Tibial nerve (tissue), 4 donors: ENCODE measurements at regions not wholly inside any gene's neighbourhood (a gene's known extent, or its start where the extent isn't known, plus 50 kb on each side); places are given as distances from the start of the nearest gene placed in this dataset.

Experiments
- DNase-seq, 2 donors: peaks; one replicate each; pipeline ENCODE4 v3.0.0-alpha.2; 2019; ENCODE audit warnings: low spot score in 2 of 2
- H3K27ac ChIP-seq, 4 donors: fragments of 200-600 bp; sonication (generic) in 3 of 4; one replicate each; pipeline ENCODE4 v1.5.1; 2017 to 2019; ENCODE audit warnings: mild to moderate bottlenecking in 1 of 4
- H3K27me3 ChIP-seq, 2 donors: fragments of 200-600 bp; sonication (generic) in 1 of 2; one replicate each; pipeline versions ENCODE4 v1.5.1 to v1.6.0; 2017 to 2019
- H3K36me3 ChIP-seq, 3 donors: fragments of 200-600 bp; sonication (generic); one replicate each; pipeline ENCODE4 v1.5.1; 2018 to 2019
- H3K4me1 ChIP-seq, 4 donors: fragments of 200-600 bp; sonication (generic) in 3 of 4; one replicate each; pipeline ENCODE4 v1.5.1; 2017 to 2019
- H3K4me3 ChIP-seq, 4 donors: fragments of 200-600 bp; sonication (generic) in 3 of 4; one replicate each; pipeline ENCODE4 v1.5.1; 2017 to 2019; ENCODE audit warnings: mild to moderate bottlenecking in 1 of 4, moderate library complexity in 1 of 4
- H3K9me3 ChIP-seq, 4 donors: fragments of 200-600 bp; sonication (generic) in 3 of 4; one replicate each; pipeline ENCODE4 v1.5.1; 2017 to 2019
- EP300 ChIP-seq, 2 donors: sonication (generic); formaldehyde crosslinking; IDR thresholded peaks; one replicate each; pipeline ENCODE4 v1.6.1; 2017; ENCODE audit warnings: antibody characterized with exemption in 2 of 2, mild to moderate bottlenecking in 1 of 2
- POLR2A ChIP-seq, 2 donors: fragments of 450-650 bp; IDR thresholded peaks; one replicate each; pipeline ENCODE4 v1.6.1; 2017; ENCODE audit warnings: antibody characterized with exemption in 2 of 2, mild to moderate bottlenecking in 2 of 2, moderate library complexity in 2 of 2
- WGBS, 2 donors: methylation state at CpG; one replicate each; pipeline ENCODE4 v1.1.5; 2018; 5-methylcytosine and 5-hydroxymethylcytosine counted together
- TF ChIP-seq, protein P1 (sequence below), 5 experiments: fragments of 200-600 bp in 3 of 5; fragments of 450-650 bp in 2 of 5; sonication (generic) in 3 of 5; IDR thresholded peaks; one replicate each; pipeline ENCODE4 v1.5.1; 2016 to 2019; ENCODE audit warnings: antibody characterized with exemption in 5 of 5, mild to moderate bottlenecking in 3 of 5, moderate library complexity in 2 of 5

DNA sequence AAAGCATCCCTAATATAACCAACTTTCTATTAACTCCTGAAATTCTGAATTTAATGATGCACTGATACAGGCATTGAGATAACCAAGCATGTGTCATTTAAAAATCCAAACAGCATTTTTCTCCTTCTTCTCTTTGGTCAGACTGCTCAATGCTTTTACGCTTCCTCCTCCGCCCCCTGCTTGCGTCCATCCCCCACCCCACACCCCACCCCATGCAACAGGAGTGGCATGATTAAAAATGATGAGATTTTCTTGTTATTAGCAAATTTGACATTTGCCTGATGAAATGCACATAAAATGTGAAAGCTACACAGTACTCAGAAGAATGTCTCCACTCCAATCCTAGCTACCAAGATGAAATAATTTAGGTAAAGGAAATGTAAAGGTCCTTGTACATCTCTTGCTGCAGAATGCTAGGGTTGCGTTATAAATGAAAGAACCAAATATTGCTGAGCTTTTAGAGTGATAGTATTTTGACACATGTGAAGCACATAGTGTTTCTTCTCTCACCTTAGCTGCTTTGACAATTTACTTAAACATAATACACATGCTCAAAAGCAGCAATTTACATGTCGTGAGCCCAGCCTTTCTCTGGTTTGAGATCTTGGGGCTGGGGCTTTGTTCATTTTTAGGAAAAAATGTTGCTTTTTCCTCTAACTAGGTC lies 263.8 kb downstream of the MEIS1 start:
- Histone ChIP-seq H3K4me1 (peaks cover 0 to 6% (median 0%) of the 10 kb centered on the region in 4 donors), H3K27me3 (no peaks in the 10 kb centered on the region), H3K36me3 (no peaks in the 10 kb centered on the region), H3K9me3 (no peaks in the 10 kb centered on the region), H3K4me3 (no peak overlapping the region), H3K27ac (no peak overlapping the region)
- TF ChIP-seq, protein P1, sequence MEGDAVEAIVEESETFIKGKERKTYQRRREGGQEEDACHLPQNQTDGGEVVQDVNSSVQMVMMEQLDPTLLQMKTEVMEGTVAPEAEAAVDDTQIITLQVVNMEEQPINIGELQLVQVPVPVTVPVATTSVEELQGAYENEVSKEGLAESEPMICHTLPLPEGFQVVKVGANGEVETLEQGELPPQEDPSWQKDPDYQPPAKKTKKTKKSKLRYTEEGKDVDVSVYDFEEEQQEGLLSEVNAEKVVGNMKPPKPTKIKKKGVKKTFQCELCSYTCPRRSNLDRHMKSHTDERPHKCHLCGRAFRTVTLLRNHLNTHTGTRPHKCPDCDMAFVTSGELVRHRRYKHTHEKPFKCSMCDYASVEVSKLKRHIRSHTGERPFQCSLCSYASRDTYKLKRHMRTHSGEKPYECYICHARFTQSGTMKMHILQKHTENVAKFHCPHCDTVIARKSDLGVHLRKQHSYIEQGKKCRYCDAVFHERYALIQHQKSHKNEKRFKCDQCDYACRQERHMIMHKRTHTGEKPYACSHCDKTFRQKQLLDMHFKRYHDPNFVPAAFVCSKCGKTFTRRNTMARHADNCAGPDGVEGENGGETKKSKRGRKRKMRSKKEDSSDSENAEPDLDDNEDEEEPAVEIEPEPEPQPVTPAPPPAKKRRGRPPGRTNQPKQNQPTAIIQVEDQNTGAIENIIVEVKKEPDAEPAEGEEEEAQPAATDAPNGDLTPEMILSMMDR (IDR thresholded peaks at IDR 0.05): no peak
- TF ChIP-seq EP300 (IDR thresholded peaks at IDR 0.05) (no peak), POLR2A (IDR thresholded peaks at IDR 0.05) (no peak)
- no peak for DNase-seq
- 77 to 85% methylated on average over 5 of the region's 5 CpGs for WGBS, 2 donors

DNA sequence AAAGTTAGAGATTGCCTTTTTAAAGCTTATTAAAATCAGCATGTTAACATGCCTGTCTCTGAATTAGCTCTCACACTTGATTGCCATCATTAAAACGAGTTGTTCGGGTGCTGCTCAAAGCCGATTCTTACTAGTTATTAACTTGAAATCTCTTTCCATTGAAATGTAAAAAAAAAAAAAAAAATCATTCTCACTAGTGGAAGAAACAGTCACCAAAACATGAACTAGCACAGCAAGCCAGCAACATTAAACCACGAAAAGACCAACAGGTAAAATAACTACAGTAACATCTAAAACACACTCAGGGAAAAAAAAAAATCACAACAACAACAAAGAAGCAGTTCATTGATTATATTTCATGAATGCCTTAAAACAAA lies 264.5 kb downstream of the MEIS1 start:
- no peaks in the 10 kb centered on the region for H3K27me3 ChIP-seq
- H3K4me3 ChIP-seq: no peak overlapping the region
- H3K4me1 ChIP-seq: peaks cover 0 to 6% (median 0%) of the 10 kb centered on the region in 4 donors
- 84 to 94% methylated on average over 4 of the region's 4 CpGs for WGBS, 2 donors
- H3K9me3 ChIP-seq: no peaks in the 10 kb centered on the region
- H3K36me3 ChIP-seq: no peaks in the 10 kb centered on the region
- H3K27ac ChIP-seq: no peak overlapping the region
- DNase-seq: no peak
- TF ChIP-seq POLR2A (IDR thresholded peaks at IDR 0.05) (no peak), EP300 (IDR thresholded peaks at IDR 0.05) (no peak)
- TF ChIP-seq, protein P1 (IDR thresholded peaks at IDR 0.05): no peak

DNA sequence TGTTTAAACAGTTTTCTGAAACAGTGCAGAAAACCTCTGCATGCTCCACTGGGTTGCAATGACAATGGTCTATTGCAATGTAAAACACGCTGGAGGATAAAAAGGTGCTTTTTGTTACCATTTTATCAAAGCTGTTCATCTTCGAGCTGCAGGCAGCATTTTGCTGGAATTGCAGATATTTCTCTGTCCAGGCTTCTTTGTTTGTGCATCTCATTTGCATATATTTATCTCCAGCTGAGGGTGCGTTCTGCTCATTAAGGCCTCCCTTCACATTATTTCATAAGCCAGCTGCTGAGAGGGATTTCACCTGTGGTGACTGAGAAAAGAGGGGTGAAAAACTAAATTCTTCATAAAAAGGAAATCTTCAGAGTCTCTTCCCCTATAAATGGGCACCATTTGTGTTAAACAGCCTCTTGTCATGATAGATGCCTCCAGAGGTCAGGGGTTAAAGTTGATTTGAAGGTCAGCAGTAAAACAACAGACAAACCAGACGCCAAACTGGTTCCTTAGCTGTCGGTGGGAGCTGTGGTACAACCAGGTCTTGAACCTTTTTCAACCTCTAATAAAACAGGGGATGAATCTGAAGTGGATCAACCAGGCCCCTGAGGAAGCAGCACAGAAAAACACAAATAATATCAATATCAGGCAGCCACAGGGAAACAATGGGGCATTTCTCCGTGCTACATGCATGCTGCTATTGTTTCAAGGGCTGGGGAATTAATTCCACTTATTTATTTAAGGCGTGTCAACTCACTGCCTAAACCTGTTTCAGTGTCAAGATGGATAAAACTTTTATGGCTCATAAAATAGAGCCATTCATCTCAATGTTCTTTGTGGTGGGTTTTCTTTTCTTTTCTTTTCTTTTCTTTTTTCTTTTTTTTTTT lies 265.1 kb downstream of the MEIS1 start:
- Histone ChIP-seq H3K27me3 (no peaks in the 10 kb centered on the region), H3K27ac (no peak overlapping the region), H3K9me3 (no peaks in the 10 kb centered on the region), H3K4me1 (peaks cover 0 to 6% (median 0%) of the 10 kb centered on the region in 4 donors), H3K36me3 (no peaks in the 10 kb centered on the region), H3K4me3 (no peak overlapping the region)
- TF ChIP-seq, protein P1 (IDR thresholded peaks at IDR 0.05): no peak
- TF ChIP-seq POLR2A (IDR thresholded peaks at IDR 0.05) (no peak), EP300 (IDR thresholded peaks at IDR 0.05) (no peak)
- WGBS, 2 donors: 51 to 58% methylated on average over 7 of the region's 7 CpGs
- no peak for DNase-seq

DNA sequence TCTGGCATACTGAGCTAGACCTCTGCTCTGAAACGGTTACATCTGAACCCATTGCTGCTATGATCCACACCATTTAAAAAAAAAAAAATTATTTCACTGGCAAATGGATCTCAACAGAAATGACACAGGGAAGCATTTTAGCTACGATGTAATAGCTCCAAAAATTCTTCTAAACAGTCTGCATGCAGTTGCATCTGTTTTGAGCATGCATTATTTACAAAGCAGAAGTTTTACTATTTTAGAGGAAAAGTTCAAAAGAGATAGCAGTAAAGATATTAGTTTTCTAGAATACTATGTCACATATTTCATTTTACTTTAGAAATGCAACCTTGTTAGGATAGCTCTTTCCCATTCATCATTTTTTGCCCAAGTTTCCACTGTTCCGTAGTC lies 265.7 kb downstream of the MEIS1 start:
- 56 to 62% methylated on average over 3 of the region's 3 CpGs for WGBS, 2 donors
- Histone ChIP-seq H3K36me3 (no peaks in the 10 kb centered on the region), H3K4me3 (no peak overlapping the region), H3K4me1 (peaks cover 0 to 6% (median 0%) of the 10 kb centered on the region in 4 donors), H3K27ac (no peak overlapping the region), H3K27me3 (no peaks in the 10 kb centered on the region), H3K9me3 (no peaks in the 10 kb centered on the region)
- TF ChIP-seq EP300 (IDR thresholded peaks at IDR 0.05) (no peak), POLR2A (IDR thresholded peaks at IDR 0.05) (no peak)
- TF ChIP-seq, protein P1 (IDR thresholded peaks at IDR 0.05): no peak
- no peak for DNase-seq

DNA sequence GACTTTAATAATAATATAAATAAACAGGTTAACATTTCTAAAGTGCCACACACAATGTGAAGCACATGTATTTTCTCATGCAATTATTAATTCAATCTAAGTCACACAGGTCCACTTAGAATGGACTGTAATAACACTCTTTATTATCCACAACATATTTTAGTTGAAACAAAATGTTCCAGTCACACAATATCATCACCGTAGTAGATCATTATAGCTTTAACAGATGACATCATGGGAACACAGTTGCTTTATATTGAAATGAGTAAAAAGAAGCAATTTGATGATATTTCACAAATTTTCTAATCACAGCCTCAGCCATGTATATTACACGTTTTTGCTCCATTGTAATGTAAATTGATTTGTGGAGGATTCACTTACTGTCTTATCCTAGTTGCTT lies 266.3 kb downstream of the MEIS1 start:
- Histone ChIP-seq H3K4me3 (no peak overlapping the region), H3K27me3 (no peaks in the 10 kb centered on the region), H3K27ac (no peak overlapping the region), H3K4me1 (peaks cover 0 to 6% (median 0%) of the 10 kb centered on the region in 4 donors), H3K9me3 (no peaks in the 10 kb centered on the region), H3K36me3 (no peaks in the 10 kb centered on the region)
- TF ChIP-seq POLR2A (IDR thresholded peaks at IDR 0.05) (no peak), EP300 (IDR thresholded peaks at IDR 0.05) (no peak)
- TF ChIP-seq, protein P1 (IDR thresholded peaks at IDR 0.05): no peak
- WGBS, 2 donors: 77 to 82% methylated on average over 2 of the region's 2 CpGs
- no peak for DNase-seq
